ENCODE measurements at regions not wholly inside any gene's neighbourhood (a gene's known extent, or its start where the extent isn't known, plus 50 kb on each side); places are given as distances from the start of the nearest gene placed in this dataset.

DNA sequence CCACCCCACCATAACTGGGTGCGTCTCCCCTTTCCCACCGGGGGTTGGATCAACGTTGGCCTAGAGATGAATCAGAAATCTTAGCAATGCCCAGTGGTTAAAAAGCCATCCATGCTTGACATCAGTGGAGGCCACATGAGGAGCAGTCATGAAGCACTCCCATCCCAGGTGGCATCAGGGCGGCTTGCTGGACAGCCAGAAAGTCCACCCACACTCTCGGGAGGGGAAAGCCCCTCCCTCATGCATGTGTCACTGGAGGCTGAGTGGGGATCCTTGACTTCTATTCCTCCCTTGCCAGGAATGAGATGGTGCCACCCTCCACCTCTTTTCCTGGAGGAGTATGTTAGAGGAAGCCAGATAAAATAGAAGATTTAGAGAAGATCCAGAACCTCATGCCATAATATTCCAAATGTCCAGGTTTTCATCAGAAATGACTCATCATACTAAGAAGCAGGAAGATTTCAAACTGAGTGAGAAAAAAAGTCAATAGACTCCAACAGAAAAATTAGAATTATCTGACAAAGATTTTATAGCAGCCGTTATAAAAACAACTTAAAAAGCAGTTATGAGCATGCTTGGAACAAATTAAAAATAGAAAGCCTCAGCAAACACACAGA, 507.1 kb upstream of the ID2 start:
- no peaks in the 10 kb centered on the region for H3K4me1 ChIP-seq
- no peak overlapping the region for H3K27ac ChIP-seq (replicated peaks in 1 of 4)
- no peaks in the 10 kb centered on the region for H3K9me3 ChIP-seq
- 64% methylated on average over 5 of the region's 6 CpGs for WGBS
- H3K27me3 ChIP-seq, result no peaks in the 10 kb centered on the region
- H3K4me3 ChIP-seq, result no peak overlapping the region
- H3K36me3 ChIP-seq, result no peaks in the 10 kb centered on the region
- TF ChIP-seq, protein P1, sequence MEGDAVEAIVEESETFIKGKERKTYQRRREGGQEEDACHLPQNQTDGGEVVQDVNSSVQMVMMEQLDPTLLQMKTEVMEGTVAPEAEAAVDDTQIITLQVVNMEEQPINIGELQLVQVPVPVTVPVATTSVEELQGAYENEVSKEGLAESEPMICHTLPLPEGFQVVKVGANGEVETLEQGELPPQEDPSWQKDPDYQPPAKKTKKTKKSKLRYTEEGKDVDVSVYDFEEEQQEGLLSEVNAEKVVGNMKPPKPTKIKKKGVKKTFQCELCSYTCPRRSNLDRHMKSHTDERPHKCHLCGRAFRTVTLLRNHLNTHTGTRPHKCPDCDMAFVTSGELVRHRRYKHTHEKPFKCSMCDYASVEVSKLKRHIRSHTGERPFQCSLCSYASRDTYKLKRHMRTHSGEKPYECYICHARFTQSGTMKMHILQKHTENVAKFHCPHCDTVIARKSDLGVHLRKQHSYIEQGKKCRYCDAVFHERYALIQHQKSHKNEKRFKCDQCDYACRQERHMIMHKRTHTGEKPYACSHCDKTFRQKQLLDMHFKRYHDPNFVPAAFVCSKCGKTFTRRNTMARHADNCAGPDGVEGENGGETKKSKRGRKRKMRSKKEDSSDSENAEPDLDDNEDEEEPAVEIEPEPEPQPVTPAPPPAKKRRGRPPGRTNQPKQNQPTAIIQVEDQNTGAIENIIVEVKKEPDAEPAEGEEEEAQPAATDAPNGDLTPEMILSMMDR (IDR thresholded peaks at IDR 0.05), result no peak
- TF ChIP-seq POLR2A (IDR thresholded peaks at IDR 0.05; ENCODE audit: low read depth), result no peak
- TF ChIP-seq EP300 (IDR thresholded peaks at IDR 0.05), result no peak
- no peak for TF ChIP-seq POLR2AphosphoS5 (IDR thresholded peaks at IDR 0.05)
- DNase-seq (ENCODE audit: extremely low spot score), result no peak
- intact Hi-C loops (cut with DNase I), result no loop called here

DNA sequence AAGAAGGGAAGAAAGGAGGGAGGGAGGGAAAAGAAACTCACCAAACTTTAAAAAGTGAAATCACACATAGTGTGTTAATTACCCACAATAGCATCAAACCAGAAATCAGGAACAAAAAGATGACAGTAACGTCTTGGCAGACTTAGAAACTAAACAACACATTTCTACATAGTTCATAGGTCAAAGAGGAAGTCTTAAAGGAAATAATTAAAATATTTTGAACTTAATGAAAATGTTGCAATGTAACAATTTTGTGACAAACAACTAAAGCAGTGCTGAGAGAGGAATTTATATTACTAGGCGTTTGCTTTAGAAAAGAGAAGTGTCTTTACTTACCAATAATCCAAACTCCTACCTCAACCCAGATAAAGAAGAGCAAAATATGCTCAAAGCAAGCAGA, 505.0 kb upstream of the ID2 start:
- H3K27me3 ChIP-seq, result no peaks in the 10 kb centered on the region
- no peak overlapping the region for H3K4me3 ChIP-seq
- TF ChIP-seq POLR2AphosphoS5 (IDR thresholded peaks at IDR 0.05) (no peak), POLR2A (IDR thresholded peaks at IDR 0.05; ENCODE audit: low read depth) (no peak), EP300 (IDR thresholded peaks at IDR 0.05) (no peak)
- TF ChIP-seq, protein P1 (IDR thresholded peaks at IDR 0.05), result no peak
- H3K27ac ChIP-seq (replicated peaks in 1 of 4), result no peak overlapping the region
- DNase-seq (ENCODE audit: extremely low spot score), result no peak
- whole genome bisulfite sequencing, result 74% methylated on average over 2 of the region's 2 CpGs
- no peaks in the 10 kb centered on the region for H3K4me1 ChIP-seq
- no peaks in the 10 kb centered on the region for H3K9me3 ChIP-seq
- H3K36me3 ChIP-seq, result no peaks in the 10 kb centered on the region
- intact Hi-C loops (cut with DNase I), result no loop called here

DNA sequence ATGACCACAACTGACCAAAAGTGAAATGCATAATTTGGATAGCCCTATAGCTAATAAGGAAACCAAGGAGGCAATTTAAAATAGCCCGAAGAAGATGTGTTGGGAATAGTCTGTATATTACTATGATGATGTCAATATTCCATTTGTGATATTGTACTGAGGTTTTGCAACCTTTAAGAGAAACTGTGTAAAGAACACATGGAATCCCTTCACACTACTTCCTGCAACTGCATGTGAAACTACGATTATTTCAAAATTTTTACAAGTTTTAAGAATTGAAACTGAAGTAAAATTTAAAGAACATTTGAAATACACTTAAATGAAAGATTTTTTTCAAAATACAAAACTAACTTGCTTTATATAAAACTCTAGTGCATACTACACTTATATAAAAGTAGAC, 504.3 kb upstream of the ID2 start:
- Histone ChIP-seq H3K27ac (replicated peaks in 1 of 4) (no peak overlapping the region), H3K4me1 (no peaks in the 10 kb centered on the region), H3K4me3 (no peak overlapping the region), H3K9me3 (no peaks in the 10 kb centered on the region), H3K27me3 (no peaks in the 10 kb centered on the region), H3K36me3 (no peaks in the 10 kb centered on the region)
- no peak for DNase-seq (ENCODE audit: extremely low spot score)
- intact Hi-C loops (cut with DNase I), result no loop called here
- TF ChIP-seq, protein P1 (IDR thresholded peaks at IDR 0.05), result no peak
- TF ChIP-seq POLR2A (IDR thresholded peaks at IDR 0.05; ENCODE audit: low read depth) (no peak), POLR2AphosphoS5 (IDR thresholded peaks at IDR 0.05) (no peak), EP300 (IDR thresholded peaks at IDR 0.05) (no peak)
- WGBS, result 79% methylated on average over 2 of the region's 2 CpGs

DNA sequence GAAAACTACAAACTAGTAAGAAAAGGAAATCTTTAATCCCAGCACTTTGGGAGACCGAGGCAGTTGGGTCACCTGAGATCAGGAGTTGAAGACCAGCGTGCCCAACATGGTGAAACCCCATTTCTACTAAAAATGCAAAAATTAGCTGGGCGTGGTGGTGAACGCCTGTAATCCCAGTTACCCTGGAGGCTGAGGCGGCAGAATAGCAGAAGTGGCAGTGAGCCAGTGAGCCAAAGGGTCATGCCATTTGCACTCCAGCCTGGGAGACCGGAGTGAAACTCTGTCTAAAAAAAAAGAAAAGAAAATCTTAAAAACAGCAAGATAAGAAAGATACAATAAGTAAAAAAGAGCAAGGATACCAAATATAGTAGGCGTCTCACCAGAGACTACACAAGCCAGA, 502.9 kb upstream of the ID2 start:
- Histone ChIP-seq H3K9me3 (no peaks in the 10 kb centered on the region), H3K4me1 (no peaks in the 10 kb centered on the region), H3K36me3 (no peaks in the 10 kb centered on the region), H3K27me3 (no peaks in the 10 kb centered on the region), H3K4me3 (no peak overlapping the region), H3K27ac (replicated peaks in 1 of 4) (no peak overlapping the region)
- intact Hi-C loops (cut with DNase I), result no loop called here
- 85% methylated on average over 7 of the region's 7 CpGs for WGBS
- no peak for DNase-seq (ENCODE audit: extremely low spot score)
- TF ChIP-seq EP300 (IDR thresholded peaks at IDR 0.05) (no peak), POLR2AphosphoS5 (IDR thresholded peaks at IDR 0.05) (no peak), POLR2A (IDR thresholded peaks at IDR 0.05; ENCODE audit: low read depth) (no peak)

DNA sequence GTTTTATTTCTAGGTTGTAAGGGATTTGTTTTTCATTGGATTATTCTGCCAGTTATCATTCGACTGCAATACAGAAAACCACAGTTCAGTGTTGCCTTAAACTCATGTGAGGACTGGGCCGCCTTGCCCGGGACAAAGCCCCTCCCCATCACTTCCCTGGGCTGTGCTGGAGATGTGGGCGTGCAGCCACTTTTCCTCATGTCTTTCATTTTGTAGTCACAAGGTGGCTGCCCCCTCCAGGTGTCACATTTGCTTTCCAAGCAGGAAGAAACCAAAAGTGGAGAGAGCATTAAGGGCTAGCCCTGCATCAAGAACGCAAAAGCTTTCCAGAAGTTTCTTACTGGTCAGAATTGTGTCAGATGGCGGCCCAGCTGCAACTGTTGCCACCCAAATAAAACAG, 492.5 kb upstream of the ID2 start:
- H3K36me3 ChIP-seq, result no peaks in the 10 kb centered on the region
- H3K4me3 ChIP-seq, result no peak overlapping the region
- intact Hi-C loops (cut with DNase I), result no loop called here
- WGBS, result 90% methylated on average over 6 of the region's 6 CpGs
- no peak for DNase-seq (ENCODE audit: extremely low spot score)
- peaks cover 0 to 11% (median 9%) of the 10 kb centered on the region in 4 donors for H3K4me1 ChIP-seq
- H3K9me3 ChIP-seq, result no peaks in the 10 kb centered on the region
- H3K27ac ChIP-seq (replicated peaks in 1 of 4), result no peak overlapping the region
- no peaks in the 10 kb centered on the region for H3K27me3 ChIP-seq
- no peak for TF ChIP-seq POLR2A (IDR thresholded peaks at IDR 0.05; ENCODE audit: low read depth)
- TF ChIP-seq, protein P1 (IDR thresholded peaks at IDR 0.05), result no peak
- TF ChIP-seq POLR2AphosphoS5 (IDR thresholded peaks at IDR 0.05), result no peak
- no peak for TF ChIP-seq EP300 (IDR thresholded peaks at IDR 0.05)

All from esophagus muscularis mucosa (tissue), 4 donors.